GM12878 (cell line): ENCODE measurements at regions not wholly inside any gene's neighbourhood (a gene's known extent, or its start where the extent isn't known, plus 50 kb on each side); places are given as distances from the start of the nearest gene placed in this dataset.

Experiments used
- CHD1 ChIP-seq: IDR thresholded peaks from 2 replicates; pipeline ENCODE4 v1.6.1; 2012; ENCODE audit warnings: low read depth, low read length, improper control_type of control experiment
- IRF4 ChIP-seq: IDR thresholded peaks from 2 replicates; pipeline ENCODE4 v1.6.1; 2011; ENCODE audit warnings: low read depth, low read length
- POLR2A ChIP-seq: IDR thresholded peaks from 2 replicates; pipeline ENCODE4 v1.6.1; 2011; ENCODE audit warnings: low read depth, mild to moderate bottlenecking, low read length
- POLR2AphosphoS5 ChIP-seq: IDR thresholded peaks from 2 replicates; pipeline ENCODE4 v1.6.1; 2011; ENCODE audit warnings: mild to moderate bottlenecking, low read length, inconsistent platforms
- RBBP5 ChIP-seq: fragments of 200-600 bp; sonication (generic); conservative IDR thresholded peaks from 2 replicates; pipeline ENCODE4 v1.6.1; 2016
- SMC3 ChIP-seq: IDR thresholded peaks from 2 replicates; pipeline ENCODE4 v1.6.1; 2011; ENCODE audit warnings: low read length, improper control_type of control experiment, borderline replicate concordance
- SP1 ChIP-seq: IDR thresholded peaks from one replicate; pipeline ENCODE4 v1.6.1; 2011; ENCODE audit warnings: low read depth, low read length
- ZNF274 ChIP-seq: IDR thresholded peaks from one replicate; pipeline ENCODE4 v1.8.0; 2011; ENCODE audit not compliant: insufficient read length, insufficient read depth
- TF ChIP-seq, protein P1 (sequence below), 3 experiments: IDR thresholded peaks in 2 of 3; conservative IDR thresholded peaks in 1 of 3; 2 replicates each; pipeline ENCODE4 v1.5.1; 2011; ENCODE audit warnings: low read depth in 3 of 3, low read length in 3 of 3, mild to moderate bottlenecking in 3 of 3, control low read depth in 2 of 3, moderate library complexity in 2 of 3, inconsistent platforms in 1 of 3, mixed read lengths in 1 of 3; ENCODE audit not compliant: control insufficient read depth in 2 of 3, insufficient read depth in 1 of 3; ENCODE audit errors: extremely low read depth in 1 of 3

DNA sequence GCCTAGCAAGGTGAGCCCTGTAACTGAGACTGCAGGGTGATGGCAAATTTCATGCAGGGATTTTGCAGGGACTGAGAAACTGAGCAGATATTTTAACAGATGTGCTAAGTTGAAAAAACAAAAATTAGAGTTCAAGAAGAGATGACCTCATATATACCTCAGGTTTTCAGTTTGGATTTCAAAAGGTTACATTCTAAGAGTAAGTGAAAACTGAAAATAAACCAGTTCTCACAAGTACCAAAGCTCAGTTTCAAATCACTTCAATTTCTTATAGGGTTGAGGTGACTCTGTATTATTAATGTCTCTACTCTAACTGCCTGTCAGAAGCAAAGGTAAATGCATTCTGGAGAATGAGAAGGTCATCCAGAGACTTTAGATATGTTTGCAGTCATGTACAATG is 237.4 kb upstream of the VRK2 start:
- TF ChIP-seq CHD1 (no peak), RBBP5 (no peak), POLR2AphosphoS5 (no peak), ZNF274 (no peak), SP1 (no peak), IRF4 (no peak), SMC3 (no peak), POLR2A (no peak)
- TF ChIP-seq, protein P1, sequence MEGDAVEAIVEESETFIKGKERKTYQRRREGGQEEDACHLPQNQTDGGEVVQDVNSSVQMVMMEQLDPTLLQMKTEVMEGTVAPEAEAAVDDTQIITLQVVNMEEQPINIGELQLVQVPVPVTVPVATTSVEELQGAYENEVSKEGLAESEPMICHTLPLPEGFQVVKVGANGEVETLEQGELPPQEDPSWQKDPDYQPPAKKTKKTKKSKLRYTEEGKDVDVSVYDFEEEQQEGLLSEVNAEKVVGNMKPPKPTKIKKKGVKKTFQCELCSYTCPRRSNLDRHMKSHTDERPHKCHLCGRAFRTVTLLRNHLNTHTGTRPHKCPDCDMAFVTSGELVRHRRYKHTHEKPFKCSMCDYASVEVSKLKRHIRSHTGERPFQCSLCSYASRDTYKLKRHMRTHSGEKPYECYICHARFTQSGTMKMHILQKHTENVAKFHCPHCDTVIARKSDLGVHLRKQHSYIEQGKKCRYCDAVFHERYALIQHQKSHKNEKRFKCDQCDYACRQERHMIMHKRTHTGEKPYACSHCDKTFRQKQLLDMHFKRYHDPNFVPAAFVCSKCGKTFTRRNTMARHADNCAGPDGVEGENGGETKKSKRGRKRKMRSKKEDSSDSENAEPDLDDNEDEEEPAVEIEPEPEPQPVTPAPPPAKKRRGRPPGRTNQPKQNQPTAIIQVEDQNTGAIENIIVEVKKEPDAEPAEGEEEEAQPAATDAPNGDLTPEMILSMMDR (IDR thresholded peaks at IDR 0.05 in 2 of 3, conservative IDR thresholded peaks at IDR 0.05 in 1 of 3; ENCODE audit: control insufficient read depth in 2 of 3, extremely low read depth in 1 of 3, insufficient read depth in 1 of 3, low read depth in 3 of 3, low read length in 3 of 3): no peak
